GM21423 (cell line): ENCODE measurements at regions not wholly inside any gene's neighbourhood (a gene's known extent, or its start where the extent isn't known, plus 50 kb on each side); places are given as distances from the start of the nearest gene placed in this dataset.

Experiments used
- ATAC-seq: cut with Tn5 transposase; IDR thresholded peaks from one replicate; pipeline ENCODE4 v1.9.1; 2021; ENCODE audit warnings: mild to moderate bottlenecking, moderate library complexity; ENCODE audit not compliant: unreplicated experiment

DNA sequence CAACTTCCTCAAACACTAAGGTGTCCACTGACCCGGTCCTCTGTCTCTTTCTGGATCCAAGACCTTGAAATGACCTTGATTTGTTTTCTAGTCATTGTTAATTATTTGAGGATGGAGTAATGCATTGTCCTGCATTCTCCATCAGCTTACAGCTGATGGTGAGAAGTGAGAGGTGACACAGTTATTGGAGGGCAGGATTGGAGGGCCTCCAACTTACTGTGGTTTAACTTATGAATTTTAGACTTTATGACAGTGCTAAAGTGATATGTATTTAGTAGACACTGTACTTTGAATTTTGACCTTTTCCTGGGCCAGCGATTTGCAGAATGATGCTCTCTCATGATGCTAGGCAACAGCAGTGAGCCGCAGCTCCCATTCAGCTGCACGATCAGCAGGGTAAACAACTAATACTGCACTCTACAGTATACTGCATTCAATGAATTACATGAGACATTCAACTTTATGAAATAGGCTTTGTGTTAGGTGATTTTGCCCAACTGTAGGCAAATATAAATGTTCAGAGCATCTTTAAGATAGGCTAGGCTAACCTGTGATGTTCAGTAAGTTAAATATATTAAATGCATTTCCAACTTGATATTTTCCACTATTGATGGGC lies 200.0 kb upstream of the MEX3C start:
- ATAC-seq: no peak

DNA sequence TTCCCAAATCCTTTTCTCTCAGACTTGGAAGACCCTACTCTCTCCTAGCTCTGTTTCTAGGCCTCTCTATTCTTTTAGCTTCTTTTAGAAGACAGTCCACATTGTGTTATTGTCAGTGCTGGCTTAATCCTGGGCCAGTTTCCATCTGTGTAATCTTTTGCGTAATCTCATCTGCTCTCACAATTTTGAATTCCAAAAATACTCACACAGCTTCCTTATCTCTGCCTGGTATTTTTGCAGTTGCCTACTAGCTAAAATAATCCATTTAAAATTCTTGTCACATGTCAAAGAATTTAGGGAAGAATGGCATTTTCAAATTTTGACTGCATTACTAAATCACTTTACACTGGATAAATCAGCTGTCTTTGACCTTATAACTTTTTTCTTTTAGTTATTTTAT lies 200.6 kb upstream of the MEX3C start:
- no peak for ATAC-seq

DNA sequence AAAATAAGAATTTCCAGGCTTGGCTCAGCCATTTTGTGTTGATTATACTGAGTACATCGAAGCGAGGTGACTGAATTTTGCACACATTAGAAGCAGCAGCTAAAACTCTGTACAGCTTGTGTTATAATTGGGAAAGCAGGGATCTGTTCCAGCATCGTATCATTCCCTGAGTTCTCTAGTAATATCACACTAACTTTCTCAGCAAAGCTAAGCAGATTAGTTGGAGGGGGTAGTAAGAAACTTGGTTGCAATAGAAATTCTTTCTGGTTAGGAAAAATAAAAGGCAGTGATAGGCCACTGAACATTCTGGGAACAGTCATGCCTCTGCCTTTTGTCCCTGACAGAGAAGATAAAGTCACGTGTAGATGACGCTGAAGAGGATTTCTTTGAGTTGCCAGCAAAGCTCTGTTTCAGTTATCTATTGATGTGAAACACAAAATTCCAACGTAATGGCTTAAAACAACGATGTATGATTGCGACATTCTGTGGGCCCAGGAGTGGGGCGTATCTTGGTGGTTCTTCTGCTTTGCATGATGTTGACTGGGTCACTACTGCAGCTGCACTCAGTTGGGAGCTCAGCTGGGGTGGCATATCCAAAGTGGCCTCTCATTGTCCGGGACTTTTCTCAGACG lies 202.1 kb upstream of the MEX3C start:
- ATAC-seq: no peak

GRCh38 chr18:51400721-51401120 lies 203.2 kb upstream of the MEX3C start:
- ATAC-seq: no peak

DNA sequence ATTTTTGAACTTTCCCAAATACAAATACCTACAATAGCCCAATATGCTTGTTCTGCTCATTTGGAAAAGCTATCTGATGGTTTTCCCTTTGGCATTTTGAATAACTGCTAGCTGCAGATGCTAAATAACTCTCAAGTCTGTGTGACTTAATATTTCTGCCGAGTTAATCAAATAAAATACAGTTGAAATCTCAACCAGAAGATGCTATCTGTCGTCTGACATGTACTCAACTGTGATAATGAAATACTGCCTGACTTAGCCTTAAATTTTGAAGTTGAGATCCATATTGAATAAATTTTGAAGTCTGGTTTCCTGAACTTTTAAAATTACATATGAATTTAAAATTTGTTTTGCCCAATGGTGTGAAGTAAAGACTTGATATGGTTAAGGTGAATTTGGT lies 204.4 kb upstream of the MEX3C start:
- ATAC-seq: no peak

GRCh38 chr18:51404620-51405019 lies 207.1 kb upstream of the MEX3C start:
- no peak for ATAC-seq

DNA sequence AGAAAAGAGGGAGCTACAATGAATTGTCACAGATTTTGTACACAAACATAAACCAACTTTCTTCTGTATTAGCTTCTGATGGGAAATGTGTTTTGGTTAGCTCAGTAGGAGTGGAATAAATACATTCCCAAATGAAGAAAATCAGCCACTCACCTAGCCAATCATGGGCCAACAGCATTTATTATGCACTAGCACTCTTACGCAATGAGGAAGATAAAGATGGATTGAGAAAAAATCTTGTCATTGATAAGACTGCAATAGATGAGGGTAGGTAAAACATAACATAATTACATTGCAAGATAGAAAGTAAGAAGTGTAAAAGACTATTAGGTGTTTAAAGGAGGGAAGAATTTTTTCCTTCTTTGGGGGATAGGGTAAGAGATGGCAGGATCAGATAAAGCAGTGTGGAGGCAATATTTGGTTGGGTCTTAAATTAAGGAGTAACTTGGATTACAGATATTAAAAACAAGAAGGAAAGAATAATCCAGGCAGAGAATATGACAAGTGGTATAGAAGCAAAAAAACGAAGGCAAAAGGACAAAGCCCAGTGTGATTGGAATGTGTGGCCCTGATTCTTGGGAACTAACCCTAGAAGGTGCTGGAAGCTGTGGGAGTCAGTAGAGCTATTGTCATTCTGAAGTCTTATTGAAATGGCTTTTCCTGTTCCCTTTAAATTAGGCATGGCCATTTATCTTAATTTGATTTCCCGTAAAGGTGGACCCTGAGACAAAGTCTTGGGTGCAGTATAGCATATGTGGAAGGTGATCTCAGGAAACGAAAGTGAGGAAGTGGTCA lies 208.4 kb upstream of the MEX3C start:
- ATAC-seq: no peak

- no peak for ATAC-seq
Observed at GRCh38 chr18:51417643-51418483, 220.4 kb upstream of the MEX3C start.

DNA sequence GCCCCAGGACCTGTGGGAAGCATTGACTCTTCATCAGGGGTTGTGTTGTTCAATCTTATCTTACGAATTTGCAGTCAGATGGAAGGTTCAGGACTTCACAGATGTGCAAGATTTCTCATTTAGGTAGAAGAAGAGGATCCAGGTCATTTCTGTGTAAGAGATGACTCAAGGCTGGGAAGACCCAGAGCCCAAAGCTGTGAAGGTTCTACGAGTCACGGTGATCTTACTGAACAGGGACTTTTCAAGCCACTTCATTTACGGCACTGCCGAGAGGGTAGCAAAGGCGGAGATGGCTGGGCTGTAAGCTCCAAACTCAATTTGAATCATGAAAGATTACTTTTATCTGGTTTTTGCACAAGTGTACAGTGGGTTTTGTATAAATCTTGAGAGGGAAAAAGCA lies 228.0 kb upstream of the MEX3C start:
- no peak for ATAC-seq

DNA sequence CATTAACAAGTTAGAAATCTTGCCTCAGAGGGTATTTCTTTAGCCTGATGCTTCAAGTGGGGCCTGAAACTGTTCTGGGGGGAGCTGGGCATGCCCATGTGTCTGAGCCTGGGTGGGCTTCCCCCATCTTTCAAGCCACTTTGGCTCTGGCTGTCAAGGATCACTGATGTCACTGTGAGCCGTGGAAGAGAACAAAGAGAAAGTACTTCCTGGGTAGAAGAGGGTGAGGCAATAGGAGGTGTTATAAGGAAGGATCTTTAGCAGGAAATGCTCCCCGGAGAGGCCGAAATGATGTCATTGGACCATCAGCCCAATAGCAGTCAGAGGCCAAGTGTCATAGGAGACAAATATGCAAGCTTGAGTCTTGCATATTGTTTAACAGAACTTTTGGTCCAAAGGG lies 228.4 kb upstream of the MEX3C start:
- ATAC-seq: no peak

GRCh38 chr18:51426996-51427395 lies 229.5 kb upstream of the MEX3C start:
- ATAC-seq: no peak

- ATAC-seq: no peak
Observed at GRCh38 chr18:51429644-51430043, 232.2 kb upstream of the MEX3C start.

DNA sequence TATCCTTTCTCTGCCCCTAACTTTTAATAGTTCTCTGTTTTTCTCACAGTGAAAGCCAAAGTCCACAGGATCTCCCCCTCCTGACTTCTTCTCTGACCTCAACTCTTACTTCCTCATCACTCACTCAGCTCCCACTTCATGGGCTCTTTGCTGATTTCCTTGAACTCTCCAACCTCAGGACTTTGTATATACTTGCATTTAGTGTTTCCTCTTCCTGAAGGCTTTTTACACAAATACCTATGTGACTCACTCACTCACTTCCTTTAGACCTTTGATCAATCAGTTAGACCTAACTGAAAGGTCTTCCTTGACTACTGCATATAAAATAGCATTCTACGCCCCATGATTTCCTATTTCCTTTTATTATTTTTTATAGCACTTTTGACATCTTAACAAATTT lies 233.1 kb upstream of the MEX3C start:
- no peak for ATAC-seq

DNA sequence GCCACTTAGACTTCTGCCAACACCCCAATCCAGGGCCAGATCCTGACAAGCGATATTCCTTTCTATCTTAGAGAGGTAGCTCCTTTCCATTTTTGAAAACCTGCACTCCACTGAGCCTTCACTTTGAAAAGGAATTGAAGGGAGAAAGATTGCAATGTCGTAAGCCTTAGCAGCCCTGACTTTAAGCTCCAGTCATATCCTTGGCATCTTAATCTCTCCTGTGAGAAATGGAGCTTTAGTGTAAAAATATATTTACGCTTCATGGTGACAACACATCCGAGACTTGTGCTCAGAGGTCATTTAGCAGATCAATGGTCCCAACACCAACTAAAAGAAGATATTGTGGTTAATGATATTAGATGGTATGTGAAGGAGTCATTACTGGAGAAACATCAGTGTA lies 235.8 kb upstream of the MEX3C start:
- ATAC-seq: no peak

GRCh38 chr18:51433881-51434280 lies 236.4 kb upstream of the MEX3C start:
- no peak for ATAC-seq

- ATAC-seq: no peak
Observed at GRCh38 chr18:51437280-51438271, 240.1 kb upstream of the MEX3C start.

GRCh38 chr18:51438797-51439350 lies 241.4 kb upstream of the MEX3C start:
- no peak for ATAC-seq

DNA sequence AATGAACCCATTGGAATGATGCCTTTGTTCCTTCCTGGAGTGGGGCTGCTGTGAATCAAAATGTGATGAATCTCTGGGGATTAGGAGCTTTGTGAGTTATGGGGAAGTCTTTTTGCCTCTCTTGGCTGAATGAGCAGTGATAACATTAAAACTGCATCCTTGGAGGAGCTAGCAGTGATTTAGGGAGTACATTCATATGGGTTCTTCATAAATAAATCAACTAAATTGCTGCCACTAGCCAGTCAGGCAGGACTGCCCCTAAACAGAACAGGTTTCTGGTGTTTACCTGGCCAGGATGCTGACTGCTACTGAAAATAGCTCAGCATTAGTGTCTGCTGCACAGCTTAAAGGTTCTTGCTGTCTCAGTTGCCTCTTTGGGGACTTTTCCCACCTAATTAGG lies 244.5 kb upstream of the MEX3C start:
- no peak for ATAC-seq

- no peak for ATAC-seq
Observed at GRCh38 chr18:51446571-51447210, 249.2 kb upstream of the MEX3C start.
